ENCODE measurements at regions not wholly inside any gene's neighbourhood (a gene's known extent, or its start where the extent isn't known, plus 50 kb on each side); places are given as distances from the start of the nearest gene placed in this dataset.

GRCh38 chr6:27593861-27594260, 121.0 kb upstream of the ZNF184 start:
- no peak for DNase-seq
- Histone ChIP-seq H3K27ac (ENCODE audit: insufficient read length, low read depth, low read length) (no peak overlapping the region), H3K23ac (ENCODE audit: insufficient read length, low read depth, low read length) (no peak overlapping the region), H4K5ac (ENCODE audit: insufficient read length, low read depth, low read length) (no peak overlapping the region), H2BK20ac (ENCODE audit: low read depth, low read length, poor library complexity, severe bottlenecking) (no peak overlapping the region), H4K8ac (replicated peaks; ENCODE audit: insufficient read length, low read depth, low read length) (no peak overlapping the region), H3K4me1 (ENCODE audit: insufficient read depth, low read length) (no peaks in the 10 kb centered on the region), H2BK5ac (ENCODE audit: insufficient read length, low read length) (no peak overlapping the region), H4K91ac (ENCODE audit: insufficient read length, low read depth, low read length) (no peak overlapping the region), H3K9me3 (ENCODE audit: control insufficient read depth, low read depth, low read length) (no peaks in the 10 kb centered on the region), H3K14ac (ENCODE audit: insufficient read depth, low read length) (no peak overlapping the region), H3K79me2 (ENCODE audit: insufficient read depth, low read length) (no peaks in the 10 kb centered on the region), H2BK12ac (ENCODE audit: insufficient read length, low read depth, low read length) (no peak overlapping the region), H3K56ac (ENCODE audit: insufficient read length, low read depth, low read length) (no peak overlapping the region), H4K20me1 (ENCODE audit: control insufficient read depth, insufficient read depth, insufficient read length) (no peaks in the 10 kb centered on the region), H2BK120ac (ENCODE audit: low read depth, low read length, poor library complexity, severe bottlenecking) (no peak overlapping the region), H3K27me3 (ENCODE audit: insufficient read depth, low read length) (no peaks in the 10 kb centered on the region; the same call in 1 of the 2 replicates), H3K4me2 (ENCODE audit: insufficient read depth, insufficient read length, low read length) (peak overlapping the region; percentile 97), H2BK15ac (ENCODE audit: low read depth, low read length) (no peak overlapping the region), H3T11ph (ENCODE audit: low read length) (no peak overlapping the region), H3K18ac (ENCODE audit: insufficient read length, low read depth, low read length) (no peak overlapping the region), H2AFZ (ENCODE audit: low read length) (no peak overlapping the region), H3K9ac (ENCODE audit: extremely low read depth, insufficient read length, low read length) (no peak overlapping the region), H3K4ac (ENCODE audit: low read depth, low read length) (no peak overlapping the region), H2AK5ac (ENCODE audit: insufficient read length, low read length) (no peak overlapping the region), H3K79me1 (ENCODE audit: insufficient read depth, low read depth, low read length, poor library complexity, severe bottlenecking) (no peaks in the 10 kb centered on the region), H3K23me2 (ENCODE audit: insufficient read length, low read depth, low read length, poor library complexity, severe bottlenecking) (peaks cover 22% of the 10 kb centered on the region)
- no peak overlapping the region for H3K27ac Mint-ChIP-seq
- no peaks in the 10 kb centered on the region for H3K9me3 Mint-ChIP-seq
- no CpG with 5 or more reads among the region's 5 CpGs for WGBS (ENCODE audit: extremely low coverage, insufficient read length, low lambda C conversion rate)
- no peak overlapping the region for H3K4me3 Mint-ChIP-seq
- peaks cover 23% of the 10 kb centered on the region for H3K27me3 Mint-ChIP-seq (ENCODE audit: low read depth)
- peaks cover 3 to 7% of the 10 kb centered on the region in 2 experiments; a peak in 3 of 4 replicates for H3K4me1 Mint-ChIP-seq
- no peaks in the 10 kb centered on the region for H3K36me3 Mint-ChIP-seq (ENCODE audit: insufficient read depth in 1 of 3, low read depth in 3 of 3)
- TF ChIP-seq, protein P1, sequence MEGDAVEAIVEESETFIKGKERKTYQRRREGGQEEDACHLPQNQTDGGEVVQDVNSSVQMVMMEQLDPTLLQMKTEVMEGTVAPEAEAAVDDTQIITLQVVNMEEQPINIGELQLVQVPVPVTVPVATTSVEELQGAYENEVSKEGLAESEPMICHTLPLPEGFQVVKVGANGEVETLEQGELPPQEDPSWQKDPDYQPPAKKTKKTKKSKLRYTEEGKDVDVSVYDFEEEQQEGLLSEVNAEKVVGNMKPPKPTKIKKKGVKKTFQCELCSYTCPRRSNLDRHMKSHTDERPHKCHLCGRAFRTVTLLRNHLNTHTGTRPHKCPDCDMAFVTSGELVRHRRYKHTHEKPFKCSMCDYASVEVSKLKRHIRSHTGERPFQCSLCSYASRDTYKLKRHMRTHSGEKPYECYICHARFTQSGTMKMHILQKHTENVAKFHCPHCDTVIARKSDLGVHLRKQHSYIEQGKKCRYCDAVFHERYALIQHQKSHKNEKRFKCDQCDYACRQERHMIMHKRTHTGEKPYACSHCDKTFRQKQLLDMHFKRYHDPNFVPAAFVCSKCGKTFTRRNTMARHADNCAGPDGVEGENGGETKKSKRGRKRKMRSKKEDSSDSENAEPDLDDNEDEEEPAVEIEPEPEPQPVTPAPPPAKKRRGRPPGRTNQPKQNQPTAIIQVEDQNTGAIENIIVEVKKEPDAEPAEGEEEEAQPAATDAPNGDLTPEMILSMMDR (conservative IDR thresholded peaks at IDR 0.05) = no peak
